Sigmoid colon (tissue), 4 donors: ENCODE measurements at regions not wholly inside any gene's neighbourhood (a gene's known extent, or its start where the extent isn't known, plus 50 kb on each side); places are given as distances from the start of the nearest gene placed in this dataset.

Experiments used
- EP300 ChIP-seq, 4 donors: sonication (generic); formaldehyde crosslinking; IDR thresholded peaks; one replicate each; pipeline ENCODE4 v1.6.1; 2017; ENCODE audit warnings: antibody characterized with exemption in 4 of 4
- POLR2AphosphoS5 ChIP-seq, 4 donors: sonication (generic); formaldehyde crosslinking; IDR thresholded peaks; one replicate each; pipeline ENCODE4 v1.6.1; 2017; ENCODE audit warnings: antibody characterized with exemption in 4 of 4
- TF ChIP-seq, protein P1 (sequence below), 4 experiments: fragments of 450-650 bp in 3 of 4; fragments of 200-600 bp in 1 of 4; IDR thresholded peaks; one replicate each; pipeline ENCODE4 v1.5.1; 2016 to 2019; ENCODE audit warnings: antibody characterized with exemption in 4 of 4, mild to moderate bottlenecking in 3 of 4, moderate library complexity in 2 of 4

DNA sequence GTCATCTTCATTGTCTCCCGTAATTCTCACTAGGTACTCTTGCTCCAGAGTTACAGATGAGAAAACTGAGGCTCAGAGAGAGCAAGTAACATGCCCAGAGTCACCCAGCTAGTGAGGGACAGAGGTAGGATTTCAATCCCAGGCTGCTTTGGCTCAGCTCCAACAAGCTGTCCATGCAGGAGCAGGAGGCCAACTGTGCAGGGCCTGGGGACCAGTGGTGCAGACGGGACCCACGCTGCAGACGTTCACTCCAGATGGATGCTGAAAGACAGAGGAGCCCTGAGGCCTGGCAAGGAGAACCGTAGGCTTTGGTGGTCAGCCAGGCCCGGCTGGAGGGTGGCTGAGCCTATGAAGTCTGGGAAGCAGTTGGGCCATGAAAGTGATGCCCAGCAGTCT is 102.6 kb downstream of the MCFD2 start:
- TF ChIP-seq, protein P1, sequence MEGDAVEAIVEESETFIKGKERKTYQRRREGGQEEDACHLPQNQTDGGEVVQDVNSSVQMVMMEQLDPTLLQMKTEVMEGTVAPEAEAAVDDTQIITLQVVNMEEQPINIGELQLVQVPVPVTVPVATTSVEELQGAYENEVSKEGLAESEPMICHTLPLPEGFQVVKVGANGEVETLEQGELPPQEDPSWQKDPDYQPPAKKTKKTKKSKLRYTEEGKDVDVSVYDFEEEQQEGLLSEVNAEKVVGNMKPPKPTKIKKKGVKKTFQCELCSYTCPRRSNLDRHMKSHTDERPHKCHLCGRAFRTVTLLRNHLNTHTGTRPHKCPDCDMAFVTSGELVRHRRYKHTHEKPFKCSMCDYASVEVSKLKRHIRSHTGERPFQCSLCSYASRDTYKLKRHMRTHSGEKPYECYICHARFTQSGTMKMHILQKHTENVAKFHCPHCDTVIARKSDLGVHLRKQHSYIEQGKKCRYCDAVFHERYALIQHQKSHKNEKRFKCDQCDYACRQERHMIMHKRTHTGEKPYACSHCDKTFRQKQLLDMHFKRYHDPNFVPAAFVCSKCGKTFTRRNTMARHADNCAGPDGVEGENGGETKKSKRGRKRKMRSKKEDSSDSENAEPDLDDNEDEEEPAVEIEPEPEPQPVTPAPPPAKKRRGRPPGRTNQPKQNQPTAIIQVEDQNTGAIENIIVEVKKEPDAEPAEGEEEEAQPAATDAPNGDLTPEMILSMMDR (IDR thresholded peaks at IDR 0.05) = no peak
- TF ChIP-seq EP300 (IDR thresholded peaks at IDR 0.05) (no peak), POLR2AphosphoS5 (IDR thresholded peaks at IDR 0.05) (no peak)
